CD4-positive, alpha-beta T cell treated with Interleukin-6 at 100 ng/mL for 8 hours (primary cell): ENCODE measurements at regions not wholly inside any gene's neighbourhood (a gene's known extent, or its start where the extent isn't known, plus 50 kb on each side); places are given as distances from the start of the nearest gene placed in this dataset.
"Not testable (repeated sequence)": the region's sequence is repeated elsewhere in the genome, so short reads cannot be mapped to it uniquely, and the experiment has no call there.

Experiments
- DNase-seq: peaks from one replicate; pipeline ENCODE4 v3.0.0-alpha.2; 2020; ENCODE audit warnings: mixed read lengths, low spot score

GRCh38 chr21:25487046-25487594, 120.2 kb downstream of the MRPL39 start:
- DNase-seq: no peak

GRCh38 chr21:25485914-25486313, 121.4 kb downstream of the MRPL39 start:
- DNase-seq: no peak

- DNase-seq: no peak
Observed at GRCh38 chr21:25467896-25468295, 139.4 kb downstream of the MRPL39 start.

GRCh38 chr21:25467071-25467470, 140.2 kb downstream of the MRPL39 start:
- not testable (repeated sequence) for DNase-seq

GRCh38 chr21:25466470-25466869, 140.8 kb downstream of the MRPL39 start:
- DNase-seq: no peak

GRCh38 chr21:25465263-25465662, 142.0 kb downstream of the MRPL39 start:
- no peak for DNase-seq

- DNase-seq: peak; percentile 5
Observed at GRCh38 chr21:25464275-25464674, 143.0 kb downstream of the MRPL39 start.

GRCh38 chr21:25462517-25462971, 144.7 kb downstream of the MRPL39 start:
- no peak for DNase-seq

- no peak for DNase-seq
Observed at GRCh38 chr21:25461725-25462124, 145.6 kb downstream of the MRPL39 start.

GRCh38 chr21:25459993-25460392, 147.3 kb downstream of the MRPL39 start:
- DNase-seq: no peak

- no peak for DNase-seq
Observed at GRCh38 chr21:25459365-25459764, 147.9 kb downstream of the MRPL39 start.

GRCh38 chr21:25458484-25458883, 148.8 kb downstream of the MRPL39 start:
- DNase-seq: no peak

- DNase-seq: no peak
Observed at GRCh38 chr21:25457946-25458345, 149.3 kb downstream of the MRPL39 start.

GRCh38 chr21:25457411-25457810, 149.9 kb downstream of the MRPL39 start:
- peak; percentile 37 for DNase-seq

GRCh38 chr21:25456672-25457071, 150.6 kb downstream of the MRPL39 start:
- no peak for DNase-seq

- no peak for DNase-seq
Observed at GRCh38 chr21:25453524-25453923, 153.8 kb downstream of the MRPL39 start.

GRCh38 chr21:25449950-25450349, 157.3 kb downstream of the MRPL39 start:
- no peak for DNase-seq

- no peak for DNase-seq
Observed at GRCh38 chr21:25441835-25442234, 165.4 kb downstream of the MRPL39 start.

- not testable (repeated sequence) for DNase-seq
Observed at GRCh38 chr21:25437465-25437864, 169.8 kb downstream of the MRPL39 start.

- DNase-seq: no peak
Observed at GRCh38 chr21:25428537-25428936, 178.7 kb downstream of the MRPL39 start.

- no peak for DNase-seq
Observed at GRCh38 chr21:25427828-25428227, 179.5 kb downstream of the MRPL39 start.

- no peak for DNase-seq
Observed at GRCh38 chr21:25426580-25426979, 180.7 kb downstream of the MRPL39 start.

- DNase-seq: no peak
Observed at GRCh38 chr21:25425156-25425555, 182.1 kb downstream of the MRPL39 start.

GRCh38 chr21:25424634-25425033, 182.6 kb downstream of the MRPL39 start:
- no peak for DNase-seq

GRCh38 chr21:25424048-25424447, 183.2 kb downstream of the MRPL39 start:
- DNase-seq: no peak
